WTC11 (cell line): ENCODE measurements at regions not wholly inside any gene's neighbourhood (a gene's known extent, or its start where the extent isn't known, plus 50 kb on each side); places are given as distances from the start of the nearest gene placed in this dataset.

ENCODE experiments used
- ATF1 ChIP-seq: sonication (generic); formaldehyde crosslinking; IDR thresholded peaks from 2 replicates; pipeline ENCODE4 v1.8.1; 2023; ENCODE audit warnings: mild to moderate bottlenecking, moderate library complexity, missing genetic modification reagents
- ATF3 ChIP-seq: sonication (generic); formaldehyde crosslinking; conservative IDR thresholded peaks from 2 replicates; pipeline ENCODE4 v1.8.1; 2022; ENCODE audit warnings: mild to moderate bottlenecking, missing genetic modification reagents
- CREM ChIP-seq: sonication (generic); formaldehyde crosslinking; IDR thresholded peaks from 2 replicates; pipeline ENCODE4 v1.8.1; 2022; ENCODE audit warnings: mild to moderate bottlenecking, missing genetic modification reagents, moderate library complexity
- CTCF ChIP-seq: fragments of 200-600 bp; IDR thresholded peaks from 2 replicates; pipeline ENCODE4 v1.8.0; 2022; ENCODE audit warnings: antibody characterized with exemption
- E2F1 ChIP-seq: sonication (generic); formaldehyde crosslinking; IDR thresholded peaks from 2 replicates; pipeline ENCODE4 v1.8.0; 2022; ENCODE audit warnings: mild to moderate bottlenecking, missing genetic modification reagents
- FOXP4 ChIP-seq: sonication (generic); formaldehyde crosslinking; IDR thresholded peaks from 2 replicates; pipeline ENCODE4 v1.8.0; 2022; ENCODE audit warnings: mild to moderate bottlenecking, missing genetic modification reagents
- JUN ChIP-seq: sonication (generic); formaldehyde crosslinking; IDR thresholded peaks from 2 replicates; pipeline ENCODE4 v1.8.0; 2023; ENCODE audit warnings: mild to moderate bottlenecking, missing genetic modification reagents
- NFYB ChIP-seq: sonication (generic); formaldehyde crosslinking; conservative IDR thresholded peaks from 2 replicates; pipeline ENCODE4 v1.8.0; 2022; ENCODE audit warnings: low read depth, missing genetic modification reagents
- PRDM15 ChIP-seq: sonication (generic); formaldehyde crosslinking; IDR thresholded peaks from 2 replicates; pipeline ENCODE4 v1.8.0; 2022; ENCODE audit warnings: missing genetic modification reagents
- TCF7 ChIP-seq: sonication (generic); formaldehyde crosslinking; IDR thresholded peaks from 2 replicates; pipeline ENCODE4 v1.8.0; 2022; ENCODE audit warnings: mild to moderate bottlenecking, low read depth, missing genetic modification reagents, moderate library complexity
- TEAD4 ChIP-seq: sonication (generic); formaldehyde crosslinking; IDR thresholded peaks from 2 replicates; pipeline ENCODE4 v1.8.0; 2022; ENCODE audit warnings: mild to moderate bottlenecking, missing genetic modification reagents

GRCh38 chrX:40331762-40332161 lies 234.0 kb upstream of the BCOR start:
- TF ChIP-seq ATF1 (CRISPR knock-in tag) (no peak), PRDM15 (CRISPR knock-in tag) (no peak), TCF7 (CRISPR knock-in tag) (no peak), CTCF (no peak), JUN (CRISPR knock-in tag) (no peak), TEAD4 (no peak), NFYB (CRISPR knock-in tag) (no peak), ATF3 (CRISPR knock-in tag) (no peak), E2F1 (CRISPR knock-in tag) (no peak), CREM (CRISPR knock-in tag) (no peak), FOXP4 (CRISPR knock-in tag) (no peak)
